GM12873 (cell line): ENCODE measurements at regions not wholly inside any gene's neighbourhood (a gene's known extent, or its start where the extent isn't known, plus 50 kb on each side); places are given as distances from the start of the nearest gene placed in this dataset.

Experiments
- TF ChIP-seq, protein P1 (sequence below): IDR thresholded peaks from 2 replicates; pipeline ENCODE4 v1.5.1; 2012; ENCODE audit warnings: low read depth, mild to moderate bottlenecking, moderate library complexity, low read length, control low read depth; ENCODE audit not compliant: insufficient read depth; ENCODE audit errors: missing control alignments

DNA sequence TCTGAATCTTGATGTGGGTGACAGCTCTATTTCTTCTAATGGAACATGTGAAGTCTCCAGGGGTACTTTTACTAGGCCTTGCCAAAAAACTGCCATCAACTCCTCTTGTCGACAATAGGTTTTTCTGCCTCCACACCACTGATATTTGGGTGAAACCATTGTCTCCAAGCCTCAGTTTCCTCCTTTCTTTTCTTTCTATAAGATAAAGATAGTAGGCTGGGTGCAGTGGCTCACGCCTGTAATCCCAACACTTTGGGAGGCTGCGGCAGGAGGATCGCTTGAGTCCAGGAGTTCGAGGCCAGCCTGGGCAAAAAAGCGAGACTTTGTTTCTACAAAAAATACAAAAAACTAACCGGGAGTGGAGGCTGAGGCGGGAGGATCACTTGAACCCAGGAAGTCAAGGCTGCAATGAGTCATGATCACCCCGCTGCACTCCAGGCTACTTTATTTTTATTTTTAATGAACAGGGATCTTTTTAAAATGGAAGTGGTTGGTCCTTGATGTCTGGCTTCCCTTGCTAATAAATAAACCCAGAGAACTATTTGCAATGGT, 159.9 kb upstream of the TNFAIP3 start:
- TF ChIP-seq, protein P1, sequence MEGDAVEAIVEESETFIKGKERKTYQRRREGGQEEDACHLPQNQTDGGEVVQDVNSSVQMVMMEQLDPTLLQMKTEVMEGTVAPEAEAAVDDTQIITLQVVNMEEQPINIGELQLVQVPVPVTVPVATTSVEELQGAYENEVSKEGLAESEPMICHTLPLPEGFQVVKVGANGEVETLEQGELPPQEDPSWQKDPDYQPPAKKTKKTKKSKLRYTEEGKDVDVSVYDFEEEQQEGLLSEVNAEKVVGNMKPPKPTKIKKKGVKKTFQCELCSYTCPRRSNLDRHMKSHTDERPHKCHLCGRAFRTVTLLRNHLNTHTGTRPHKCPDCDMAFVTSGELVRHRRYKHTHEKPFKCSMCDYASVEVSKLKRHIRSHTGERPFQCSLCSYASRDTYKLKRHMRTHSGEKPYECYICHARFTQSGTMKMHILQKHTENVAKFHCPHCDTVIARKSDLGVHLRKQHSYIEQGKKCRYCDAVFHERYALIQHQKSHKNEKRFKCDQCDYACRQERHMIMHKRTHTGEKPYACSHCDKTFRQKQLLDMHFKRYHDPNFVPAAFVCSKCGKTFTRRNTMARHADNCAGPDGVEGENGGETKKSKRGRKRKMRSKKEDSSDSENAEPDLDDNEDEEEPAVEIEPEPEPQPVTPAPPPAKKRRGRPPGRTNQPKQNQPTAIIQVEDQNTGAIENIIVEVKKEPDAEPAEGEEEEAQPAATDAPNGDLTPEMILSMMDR: no peak

DNA sequence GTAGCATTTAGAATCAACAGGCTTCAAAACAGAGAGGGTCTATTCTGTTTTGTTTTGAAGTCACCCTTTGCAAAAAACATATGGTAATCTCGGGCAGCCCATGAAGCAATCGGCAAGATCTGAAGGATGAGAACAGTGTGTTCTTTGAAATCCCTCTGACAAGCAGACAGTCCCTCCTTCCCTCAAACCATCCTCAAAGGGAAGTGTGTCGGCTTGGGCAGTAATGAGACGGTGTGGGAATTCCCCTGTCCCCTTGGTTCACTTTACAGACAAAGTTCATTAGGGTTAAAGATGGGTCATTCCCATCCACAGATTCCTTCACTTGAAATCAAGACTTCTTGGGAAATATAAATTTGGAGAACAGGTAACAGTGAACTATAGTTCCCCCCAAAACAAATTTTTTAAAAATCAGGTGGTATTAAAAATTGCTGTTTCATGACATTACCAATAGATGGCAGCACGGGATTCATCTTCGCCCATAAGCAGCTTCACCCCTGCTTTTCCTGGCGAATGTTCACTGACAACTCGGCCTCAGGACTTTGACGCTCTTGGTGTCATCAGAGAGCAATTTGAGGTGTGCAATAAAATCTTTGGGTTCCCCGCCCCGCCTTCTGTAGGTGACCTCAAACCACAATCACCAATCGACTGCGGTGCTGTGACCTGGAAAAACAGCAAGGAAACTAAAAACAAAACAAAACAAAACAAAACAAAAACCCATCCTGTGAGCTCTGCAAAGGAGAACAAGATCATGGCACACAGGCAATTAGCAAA, 159.3 kb upstream of the TNFAIP3 start:
- TF ChIP-seq, protein P1: peak; percentile 70

DNA sequence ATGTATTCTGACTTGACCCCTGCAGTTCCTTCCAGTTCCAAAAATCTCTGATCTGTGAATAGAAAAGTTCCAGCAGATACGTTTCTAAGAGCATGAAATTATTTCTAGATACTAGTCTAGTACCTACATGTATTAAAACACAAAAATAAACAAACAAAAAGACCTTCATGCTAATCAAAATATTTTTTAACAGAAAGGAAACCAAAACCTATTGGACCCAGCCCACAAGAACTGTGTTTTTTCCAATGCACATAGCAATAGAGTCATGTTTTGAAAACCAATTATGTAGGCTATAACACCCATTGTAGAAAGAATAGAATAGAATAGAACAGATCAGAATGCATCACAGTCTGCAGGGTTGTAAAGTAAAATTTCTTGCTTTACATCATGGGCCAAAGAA, 158.6 kb upstream of the TNFAIP3 start:
- TF ChIP-seq, protein P1: no peak

DNA sequence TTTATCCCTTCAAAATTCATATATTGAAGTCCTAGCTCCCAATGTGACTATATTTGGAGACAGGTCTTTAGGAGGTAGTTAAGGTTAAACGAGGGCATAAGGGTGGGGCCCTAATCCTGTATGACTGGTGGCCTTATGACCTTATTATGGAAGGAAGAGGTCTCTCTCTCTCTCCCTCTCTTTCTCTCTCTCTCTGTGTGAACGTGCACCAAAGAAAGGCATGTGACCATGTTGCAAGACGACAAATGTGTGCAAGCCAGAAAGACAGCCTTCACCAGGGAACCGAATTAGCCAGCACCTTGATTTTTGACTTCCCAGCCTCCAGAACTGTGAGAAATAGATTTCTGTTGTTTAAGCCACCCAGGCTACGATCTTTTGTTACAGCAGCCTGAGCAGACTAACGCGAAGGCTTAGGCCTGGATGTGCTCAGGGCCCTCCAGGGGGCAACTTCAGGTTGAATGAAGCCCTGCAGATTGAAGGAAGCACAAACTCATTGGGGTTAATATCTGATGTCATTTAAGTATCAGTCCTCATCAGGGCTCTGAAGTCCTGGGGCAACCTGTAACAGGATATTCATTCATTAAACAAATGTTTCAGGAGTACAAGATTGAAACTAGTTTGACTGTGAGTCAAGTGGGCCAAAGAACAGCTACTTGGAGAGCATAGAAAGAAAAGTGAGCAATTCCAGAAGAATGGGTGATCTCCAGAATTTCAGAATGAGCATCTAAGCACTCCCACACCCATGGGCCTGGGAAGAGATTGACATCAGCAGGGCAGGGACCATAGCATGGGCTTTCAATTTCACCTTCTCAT, 157.4 kb upstream of the TNFAIP3 start:
- TF ChIP-seq, protein P1: peak; percentile 15

DNA sequence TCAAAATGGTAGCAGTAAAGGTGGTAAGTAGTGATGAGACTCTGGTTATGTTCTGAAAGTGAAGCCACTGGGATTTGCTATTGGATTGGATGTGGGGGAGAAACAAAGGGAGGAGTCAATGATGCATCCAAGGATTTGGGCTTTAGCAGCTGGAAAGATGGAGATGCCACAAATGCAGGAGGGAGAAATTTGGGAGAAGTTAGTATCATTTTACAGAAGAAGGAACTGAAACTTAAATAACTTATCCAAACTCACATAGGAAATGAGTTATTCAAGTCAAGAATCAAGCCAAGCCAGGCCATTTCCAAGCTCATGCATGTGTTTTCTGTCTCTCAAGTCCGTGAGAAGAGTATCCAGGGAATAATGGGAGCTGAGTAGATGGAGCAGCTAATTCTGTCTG, 155.1 kb upstream of the TNFAIP3 start:
- TF ChIP-seq, protein P1: no peak

DNA sequence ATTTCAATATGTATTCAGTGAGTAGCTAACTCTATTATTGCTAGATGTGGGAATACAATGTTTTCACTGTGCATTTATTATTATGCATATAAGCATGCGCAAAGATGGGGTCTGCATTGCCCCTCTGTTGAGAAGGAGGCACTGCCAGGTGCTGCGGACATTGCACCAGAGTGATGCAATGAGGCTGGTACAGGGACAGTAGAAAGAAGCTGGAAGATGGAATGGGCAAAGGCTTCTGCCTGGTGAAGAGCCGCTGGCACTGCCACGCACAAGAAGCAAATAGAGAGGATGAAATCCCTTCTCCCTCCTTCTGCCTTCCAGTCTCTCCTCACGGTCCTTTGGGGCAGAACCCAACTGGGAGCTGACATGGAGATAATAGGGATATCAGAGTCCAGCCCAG, 154.5 kb upstream of the TNFAIP3 start:
- TF ChIP-seq, protein P1: no peak

DNA sequence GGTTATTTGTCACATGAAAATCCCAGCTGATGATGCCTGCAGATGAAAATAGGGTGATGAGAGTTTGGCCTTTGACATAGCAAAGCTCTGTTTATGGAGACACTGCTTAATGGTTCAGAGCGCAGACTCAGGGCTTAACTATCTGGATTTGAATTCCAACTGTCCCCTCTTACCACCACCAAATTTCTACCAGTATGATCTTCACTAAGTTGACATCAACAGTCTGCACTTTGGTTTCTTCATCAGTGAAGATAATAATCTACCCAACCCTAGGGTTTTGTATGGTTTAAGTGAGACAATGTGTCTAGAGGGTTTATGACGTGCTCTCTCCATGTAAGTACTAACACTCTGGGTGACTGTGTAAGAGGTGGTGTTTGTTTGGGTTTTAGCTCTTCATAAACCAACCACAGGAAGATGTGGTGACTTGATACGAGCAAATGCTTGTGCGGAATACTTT, 151.4 kb upstream of the TNFAIP3 start:
- TF ChIP-seq, protein P1: no peak
